C4-2B (cell line): ENCODE measurements at regions not wholly inside any gene's neighbourhood (a gene's known extent, or its start where the extent isn't known, plus 50 kb on each side); places are given as distances from the start of the nearest gene placed in this dataset.

ENCODE experiments used
- CTCF ChIP-seq: fragments of 450-650 bp; conservative IDR thresholded peaks from 2 replicates; pipeline ENCODE4 v1.5.1; 2017; ENCODE audit warnings: mild to moderate bottlenecking
- ZFX ChIP-seq: fragments of 450-650 bp; IDR thresholded peaks from 2 replicates; pipeline ENCODE4 v1.6.1; 2017

GRCh38 chr10:63703740-63704345 lies 182.6 kb downstream of the REEP3 start:
- TF ChIP-seq CTCF (no peak), ZFX (no peak)
